ENCODE measurements at regions not wholly inside any gene's neighbourhood (a gene's known extent, or its start where the extent isn't known, plus 50 kb on each side); places are given as distances from the start of the nearest gene placed in this dataset.

DNA sequence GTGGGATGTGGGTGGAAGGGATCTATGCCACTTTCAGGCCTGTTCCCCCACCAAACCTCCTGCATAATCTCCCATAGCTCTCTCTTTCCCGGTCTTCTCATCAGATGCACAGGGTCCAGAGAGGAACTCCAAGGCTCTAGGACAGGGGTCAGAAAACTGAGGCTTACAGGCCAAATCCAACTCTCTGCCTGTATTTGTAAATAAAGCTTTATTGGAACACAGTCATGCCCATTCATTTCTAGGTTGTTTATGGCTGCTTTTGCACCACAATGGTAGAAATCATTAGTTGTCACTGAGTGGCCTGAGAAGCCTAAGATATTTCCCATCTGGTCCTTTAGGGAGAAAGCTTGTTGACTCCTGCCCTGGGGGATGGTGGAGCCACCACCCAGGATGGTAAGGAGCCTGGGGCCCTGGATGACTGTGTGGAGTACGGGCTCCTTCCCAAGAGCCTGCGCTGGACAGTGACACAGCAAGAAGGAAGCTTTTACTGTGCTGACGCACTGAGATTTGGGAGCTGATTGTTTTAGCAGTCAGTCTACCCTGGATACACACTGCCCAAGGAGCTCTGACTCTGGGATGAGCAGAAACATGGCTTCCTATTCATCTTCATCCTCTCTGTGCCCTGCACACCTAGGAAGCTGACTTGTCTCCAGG lies 64.0 kb upstream of the RAPGEF1 start:
- 67% methylated on average over 1 of the region's 4 CpGs for WGBS (ENCODE audit: low lambda C conversion rate)
- Histone ChIP-seq H3K9me3 (no peaks in the 10 kb centered on the region), H3K36me3 (replicated peaks in 1 of 2; ENCODE audit: control insufficient read depth in 1 of 2, insufficient read depth in 2 of 2, low read length in 1 of 2) (no peaks in the 10 kb centered on the region), H2AFZ (ENCODE audit: low read depth) (no peak overlapping the region), H3K27ac (ENCODE audit: low read depth in 2 of 2, low read length in 1 of 2) (no peak overlapping the region), H4K20me1 (ENCODE audit: insufficient read depth) (no peaks in the 10 kb centered on the region), H3K4me2 (no peak overlapping the region), H3F3A (replicated peaks; ENCODE audit: insufficient read depth) (no peaks in the 10 kb centered on the region), H3K9ac (no peak overlapping the region), H3K4me3 (ENCODE audit: low read depth in 2 of 2, low read length in 1 of 2) (no peak overlapping the region), H3K9me2 (no peaks in the 10 kb centered on the region), H3K79me2 (ENCODE audit: insufficient read depth) (no peaks in the 10 kb centered on the region), H3K27me3 (ENCODE audit: insufficient read depth) (peaks cover 7% of the 10 kb centered on the region), H3K4me1 (ENCODE audit: control insufficient read depth in 1 of 2, insufficient read depth in 2 of 2, low read depth in 1 of 2, low read length in 1 of 2) (peaks cover 0 to 14% of the 10 kb centered on the region in 2 experiments; a peak in 1 of 4 replicates)
- ChIA-PET POLR2A (no interaction called here), CTCF (interaction anchor here (0.9 to 1.5 kb wide), 10 partner anchors 11 to 465 kb away, joined by 3 to 4 read pairs (median 4); no protein-coding TSS in a partner anchor)
- no peak for TF ChIP-seq GATA2 (CRISPR knock-in tag; IDR thresholded peaks at IDR 0.05)
- TF ChIP-seq, protein P1, sequence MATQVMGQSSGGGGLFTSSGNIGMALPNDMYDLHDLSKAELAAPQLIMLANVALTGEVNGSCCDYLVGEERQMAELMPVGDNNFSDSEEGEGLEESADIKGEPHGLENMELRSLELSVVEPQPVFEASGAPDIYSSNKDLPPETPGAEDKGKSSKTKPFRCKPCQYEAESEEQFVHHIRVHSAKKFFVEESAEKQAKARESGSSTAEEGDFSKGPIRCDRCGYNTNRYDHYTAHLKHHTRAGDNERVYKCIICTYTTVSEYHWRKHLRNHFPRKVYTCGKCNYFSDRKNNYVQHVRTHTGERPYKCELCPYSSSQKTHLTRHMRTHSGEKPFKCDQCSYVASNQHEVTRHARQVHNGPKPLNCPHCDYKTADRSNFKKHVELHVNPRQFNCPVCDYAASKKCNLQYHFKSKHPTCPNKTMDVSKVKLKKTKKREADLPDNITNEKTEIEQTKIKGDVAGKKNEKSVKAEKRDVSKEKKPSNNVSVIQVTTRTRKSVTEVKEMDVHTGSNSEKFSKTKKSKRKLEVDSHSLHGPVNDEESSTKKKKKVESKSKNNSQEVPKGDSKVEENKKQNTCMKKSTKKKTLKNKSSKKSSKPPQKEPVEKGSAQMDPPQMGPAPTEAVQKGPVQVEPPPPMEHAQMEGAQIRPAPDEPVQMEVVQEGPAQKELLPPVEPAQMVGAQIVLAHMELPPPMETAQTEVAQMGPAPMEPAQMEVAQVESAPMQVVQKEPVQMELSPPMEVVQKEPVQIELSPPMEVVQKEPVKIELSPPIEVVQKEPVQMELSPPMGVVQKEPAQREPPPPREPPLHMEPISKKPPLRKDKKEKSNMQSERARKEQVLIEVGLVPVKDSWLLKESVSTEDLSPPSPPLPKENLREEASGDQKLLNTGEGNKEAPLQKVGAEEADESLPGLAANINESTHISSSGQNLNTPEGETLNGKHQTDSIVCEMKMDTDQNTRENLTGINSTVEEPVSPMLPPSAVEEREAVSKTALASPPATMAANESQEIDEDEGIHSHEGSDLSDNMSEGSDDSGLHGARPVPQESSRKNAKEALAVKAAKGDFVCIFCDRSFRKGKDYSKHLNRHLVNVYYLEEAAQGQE (IDR thresholded peaks at IDR 0.05; ENCODE audit: low read depth, low read length) = 0 out of 2 replicates have a peak, but pooled peaks have one; percentile 20
- no peak for DNase-seq

DNA sequence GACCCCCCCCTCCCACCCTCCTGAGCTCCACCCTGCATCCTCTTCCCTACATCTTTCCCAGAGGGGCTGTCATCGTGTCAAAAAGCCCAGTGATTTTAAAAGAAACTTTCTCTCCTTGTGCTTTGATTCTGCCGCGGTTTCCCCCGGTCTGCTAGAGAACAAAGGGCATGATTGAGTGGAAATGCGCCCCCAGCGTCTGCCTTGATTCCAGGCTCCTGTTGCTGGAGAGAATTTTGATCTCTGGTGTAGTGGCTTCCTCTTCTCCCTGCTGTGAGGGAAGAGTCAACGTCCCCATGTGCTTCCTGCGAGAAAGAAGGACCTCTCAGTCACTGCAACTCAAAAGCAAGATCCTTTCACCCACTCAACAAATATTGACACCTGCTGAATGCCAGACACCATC lies 61.9 kb upstream of the RAPGEF1 start:
- H3K4me2 ChIP-seq = no peak overlapping the region
- no peak for DNase-seq
- H3F3A ChIP-seq (replicated peaks; ENCODE audit: insufficient read depth) = no peaks in the 10 kb centered on the region
- POLR2A ChIA-PET = no interaction called here
- no peaks in the 10 kb centered on the region for H3K79me2 ChIP-seq (ENCODE audit: insufficient read depth)
- H3K27ac ChIP-seq (ENCODE audit: low read depth in 2 of 2, low read length in 1 of 2) = no peak overlapping the region
- TF ChIP-seq, protein P2, sequence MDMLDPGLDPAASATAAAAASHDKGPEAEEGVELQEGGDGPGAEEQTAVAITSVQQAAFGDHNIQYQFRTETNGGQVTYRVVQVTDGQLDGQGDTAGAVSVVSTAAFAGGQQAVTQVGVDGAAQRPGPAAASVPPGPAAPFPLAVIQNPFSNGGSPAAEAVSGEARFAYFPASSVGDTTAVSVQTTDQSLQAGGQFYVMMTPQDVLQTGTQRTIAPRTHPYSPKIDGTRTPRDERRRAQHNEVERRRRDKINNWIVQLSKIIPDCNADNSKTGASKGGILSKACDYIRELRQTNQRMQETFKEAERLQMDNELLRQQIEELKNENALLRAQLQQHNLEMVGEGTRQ (IDR thresholded peaks at IDR 0.05; ENCODE audit: borderline replicate concordance, low read depth, low read length) = no peak
- TF ChIP-seq RXRA (IDR thresholded peaks at IDR 0.05; ENCODE audit: borderline replicate concordance, low read depth) = no peak
- TF ChIP-seq, protein P3, sequence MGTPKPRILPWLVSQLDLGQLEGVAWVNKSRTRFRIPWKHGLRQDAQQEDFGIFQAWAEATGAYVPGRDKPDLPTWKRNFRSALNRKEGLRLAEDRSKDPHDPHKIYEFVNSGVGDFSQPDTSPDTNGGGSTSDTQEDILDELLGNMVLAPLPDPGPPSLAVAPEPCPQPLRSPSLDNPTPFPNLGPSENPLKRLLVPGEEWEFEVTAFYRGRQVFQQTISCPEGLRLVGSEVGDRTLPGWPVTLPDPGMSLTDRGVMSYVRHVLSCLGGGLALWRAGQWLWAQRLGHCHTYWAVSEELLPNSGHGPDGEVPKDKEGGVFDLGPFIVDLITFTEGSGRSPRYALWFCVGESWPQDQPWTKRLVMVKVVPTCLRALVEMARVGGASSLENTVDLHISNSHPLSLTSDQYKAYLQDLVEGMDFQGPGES (IDR thresholded peaks at IDR 0.05; ENCODE audit: low read depth, low read length) = no peak
- H3K9me2 ChIP-seq = no peaks in the 10 kb centered on the region
- WGBS (ENCODE audit: low lambda C conversion rate) = 25% methylated on average over 8 of the region's 8 CpGs
- no peaks in the 10 kb centered on the region for H3K9me3 ChIP-seq
- no peaks in the 10 kb centered on the region for H4K20me1 ChIP-seq (ENCODE audit: insufficient read depth)
- H2AFZ ChIP-seq (ENCODE audit: low read depth) = no peak overlapping the region
- no peak overlapping the region for H3K4me3 ChIP-seq (ENCODE audit: low read depth in 2 of 2, low read length in 1 of 2)
- H3K36me3 ChIP-seq (replicated peaks in 1 of 2; ENCODE audit: control insufficient read depth in 1 of 2, insufficient read depth in 2 of 2, low read length in 1 of 2) = no peaks in the 10 kb centered on the region
- no peaks in the 10 kb centered on the region; the same call in 1 of the 2 replicates for H3K27me3 ChIP-seq (ENCODE audit: insufficient read depth)
- CTCF ChIA-PET = interaction anchor here (0.9 to 1.7 kb wide), 3 partner anchors 66 to 367 kb away, joined by 3 to 5 read pairs (median 3); no protein-coding TSS in a partner anchor
- no peak overlapping the region for H3K9ac ChIP-seq
- H3K4me1 ChIP-seq (ENCODE audit: control insufficient read depth in 1 of 2, insufficient read depth in 2 of 2, low read depth in 1 of 2, low read length in 1 of 2) = peaks cover 0 to 5% of the 10 kb centered on the region in 2 experiments; a peak in 1 of 4 replicates
